GM18907 (cell line): ENCODE measurements at regions not wholly inside any gene's neighbourhood (a gene's known extent, or its start where the extent isn't known, plus 50 kb on each side); places are given as distances from the start of the nearest gene placed in this dataset.
"Not testable (repeated sequence)": the region's sequence is repeated elsewhere in the genome, so short reads cannot be mapped to it uniquely, and the experiment has no call there.

Source experiments
- ATAC-seq: cut with Tn5 transposase; IDR thresholded peaks from one replicate; pipeline ENCODE4 v1.9.1; 2021; ENCODE audit warnings: mild to moderate bottlenecking, moderate library complexity; ENCODE audit not compliant: unreplicated experiment

GRCh38 chr4:177235026-177235425, 74.6 kb upstream of the NEIL3 start:
- no peak for ATAC-seq

GRCh38 chr4:177236886-177237285, 72.8 kb upstream of the NEIL3 start:
- ATAC-seq: no peak

- ATAC-seq: no peak
Measured at GRCh38 chr4:177237291-177237690, 72.4 kb upstream of the NEIL3 start.

- ATAC-seq: no peak
Measured at GRCh38 chr4:177239477-177239876, 70.2 kb upstream of the NEIL3 start.

- ATAC-seq: no peak
Measured at GRCh38 chr4:177239878-177240277, 69.8 kb upstream of the NEIL3 start.

GRCh38 chr4:177242651-177243286, 66.9 kb upstream of the NEIL3 start:
- no peak for ATAC-seq

- no peak for ATAC-seq
Measured at GRCh38 chr4:177246641-177247584, 62.8 kb upstream of the NEIL3 start.

GRCh38 chr4:177250056-177250696, 59.5 kb upstream of the NEIL3 start:
- peak; percentile 97 for ATAC-seq

- ATAC-seq: no peak
Measured at GRCh38 chr4:177251237-177251636, 58.4 kb upstream of the NEIL3 start.

- no peak for ATAC-seq
Measured at GRCh38 chr4:177255359-177255758, 54.3 kb upstream of the NEIL3 start.

- ATAC-seq: no peak
Measured at GRCh38 chr4:177256950-177257349, 52.7 kb upstream of the NEIL3 start.

- not testable (repeated sequence) for ATAC-seq
Measured at GRCh38 chr4:177259466-177259865, 50.2 kb upstream of the NEIL3 start.
